Left renal pelvis (tissue), 4 donors: ENCODE measurements at regions not wholly inside any gene's neighbourhood (a gene's known extent, or its start where the extent isn't known, plus 50 kb on each side); places are given as distances from the start of the nearest gene placed in this dataset.
"Not testable (repeated sequence)": the region's sequence is repeated elsewhere in the genome, so short reads cannot be mapped to it uniquely, and the experiment has no call there.

Experiments used
- DNase-seq, 4 donors: peaks; one replicate each; pipeline ENCODE4 v3.0.0-alpha.2; 2013; ENCODE audit warnings: low read depth in 4 of 4, low spot score in 3 of 4

DNA sequence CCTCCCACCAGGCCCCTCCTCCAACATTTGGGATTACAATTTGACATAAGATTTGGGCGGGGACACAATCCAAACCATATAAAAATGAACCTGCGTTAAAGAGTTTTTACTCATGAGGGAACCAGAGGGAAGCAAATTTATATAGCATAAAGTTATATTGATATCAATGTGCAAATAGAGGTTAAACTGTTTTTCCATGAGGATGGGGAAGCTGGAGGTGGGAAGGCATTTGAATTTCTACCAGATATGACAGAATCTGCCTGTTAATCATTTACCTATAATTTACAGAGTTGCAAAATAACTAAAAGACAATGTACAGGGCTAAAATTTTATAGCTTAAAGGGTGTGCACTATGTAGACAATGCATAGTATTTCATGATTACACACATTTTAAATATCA, 322.0 kb upstream of the FKBP1C start:
- no peak for DNase-seq

DNA sequence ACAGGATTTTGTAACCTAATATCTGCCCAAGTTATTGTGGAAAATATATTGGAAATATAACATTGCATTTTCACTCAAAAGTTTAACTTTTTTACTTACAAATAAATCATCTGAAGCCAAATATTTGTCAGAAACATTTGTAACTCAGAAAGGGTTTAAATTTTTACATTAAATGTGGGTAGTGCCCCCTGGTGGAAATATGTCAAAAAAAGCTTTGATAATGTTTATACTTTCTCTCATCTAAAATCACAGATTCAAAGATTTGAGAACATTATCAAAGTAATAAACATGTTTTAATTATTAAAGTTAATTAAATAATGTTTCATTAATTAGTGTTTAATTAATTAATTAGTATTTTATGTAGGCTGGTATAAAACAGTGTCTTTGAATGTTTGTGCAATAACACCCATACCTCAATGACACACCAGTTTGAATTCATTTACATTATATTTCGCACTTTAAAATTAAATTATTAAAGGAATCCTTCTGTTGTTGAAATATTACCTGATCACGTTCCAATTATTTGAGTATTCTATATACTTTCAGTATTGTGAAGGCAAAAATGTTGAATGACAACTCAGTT, 320.1 kb upstream of the FKBP1C start:
- DNase-seq = no peak

DNA sequence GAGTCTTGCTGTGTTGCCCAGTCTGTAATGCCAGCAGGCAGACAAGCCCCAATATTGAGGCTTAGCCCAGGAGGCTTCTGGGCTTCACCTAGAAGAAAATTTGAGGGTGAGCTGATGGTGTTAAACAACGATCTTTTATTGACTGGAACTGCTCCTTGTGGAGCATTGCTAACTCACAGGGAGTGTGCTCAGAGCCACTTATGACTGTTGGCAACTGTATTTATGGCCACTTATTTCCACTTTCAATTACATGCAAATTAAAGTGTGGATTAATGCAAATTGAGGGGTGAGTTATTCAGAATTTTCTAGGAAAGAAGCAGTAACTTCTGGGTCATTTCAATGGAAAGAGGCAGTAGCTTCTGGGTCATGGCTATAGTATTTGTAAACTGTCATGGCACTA, 317.2 kb upstream of the FKBP1C start:
- no peak for DNase-seq

DNA sequence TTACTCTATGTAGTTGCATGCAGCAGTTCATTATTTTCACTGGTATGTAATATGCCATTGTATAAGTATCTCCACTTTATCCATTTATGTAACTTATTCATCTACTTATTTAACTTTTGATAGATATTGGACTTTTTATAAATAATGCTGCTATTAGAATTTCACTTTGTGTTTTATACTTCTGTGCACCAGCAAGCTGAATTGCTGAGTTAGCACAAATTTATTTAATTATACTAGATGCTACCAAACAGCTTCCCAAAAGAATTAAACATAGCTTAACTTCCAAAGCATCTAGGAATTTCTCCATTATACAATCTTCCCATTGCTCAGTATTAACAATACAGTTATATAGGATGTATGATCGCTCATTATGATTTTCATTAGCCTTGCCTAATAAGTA, 308.0 kb upstream of the FKBP1C start:
- DNase-seq = no peak

DNA sequence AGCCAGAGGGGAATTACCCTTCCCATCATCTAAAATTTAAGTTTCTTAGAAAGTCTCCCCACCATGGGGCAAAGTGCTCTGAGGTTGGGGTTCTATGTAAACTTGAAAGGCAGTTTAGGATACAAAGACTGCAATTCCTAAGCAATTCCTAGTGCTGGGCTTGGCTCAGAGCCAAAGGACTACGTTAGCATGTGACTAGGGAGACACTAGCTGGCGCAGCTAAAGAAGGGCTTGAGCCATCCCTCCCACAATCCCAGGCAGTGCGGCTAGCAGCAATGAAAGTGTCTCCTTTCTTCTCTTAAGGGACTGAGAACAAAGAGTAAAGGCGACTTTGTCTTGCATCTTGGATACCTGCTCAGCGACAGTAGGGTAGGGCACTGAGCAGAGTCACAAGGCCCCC, 306.6 kb upstream of the FKBP1C start:
- DNase-seq = no peak

DNA sequence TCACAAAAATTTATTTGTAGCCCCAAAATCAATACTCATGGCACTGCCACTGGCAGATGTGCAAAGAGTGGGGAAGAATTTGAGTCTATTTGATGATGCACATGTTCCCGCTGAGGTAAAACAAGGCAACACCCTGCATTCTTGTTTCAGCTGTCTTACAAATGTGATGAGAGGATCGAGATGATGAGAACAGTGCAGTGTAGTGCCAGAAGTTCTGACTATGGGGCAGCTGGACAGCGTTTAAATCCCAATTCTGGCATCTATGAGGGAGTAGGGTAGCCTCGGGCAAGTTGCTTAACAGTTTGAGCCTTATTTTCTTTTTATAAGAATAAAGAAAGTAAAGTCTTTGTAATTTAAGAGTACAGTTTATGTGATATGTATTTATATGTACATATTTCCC, 296.7 kb upstream of the FKBP1C start:
- no peak for DNase-seq

DNA sequence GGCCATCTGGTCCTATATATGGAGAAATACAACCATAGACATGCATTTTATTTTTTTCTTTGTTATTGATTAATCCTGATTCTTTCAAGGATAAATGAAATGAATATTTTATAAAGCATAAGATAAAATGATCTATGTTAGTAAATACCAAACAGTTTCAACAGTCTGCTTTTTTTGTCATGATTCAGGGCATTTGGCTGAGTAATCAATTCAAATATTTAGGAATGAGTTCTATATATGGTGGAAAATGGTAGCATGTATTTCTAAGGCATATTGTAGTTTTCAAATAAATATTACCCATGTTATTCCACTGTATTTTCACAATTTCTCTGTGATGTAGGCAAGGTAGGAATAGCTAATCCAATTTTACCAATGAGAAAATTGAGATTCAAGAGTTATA, 287.5 kb upstream of the FKBP1C start:
- no peak for DNase-seq

DNA sequence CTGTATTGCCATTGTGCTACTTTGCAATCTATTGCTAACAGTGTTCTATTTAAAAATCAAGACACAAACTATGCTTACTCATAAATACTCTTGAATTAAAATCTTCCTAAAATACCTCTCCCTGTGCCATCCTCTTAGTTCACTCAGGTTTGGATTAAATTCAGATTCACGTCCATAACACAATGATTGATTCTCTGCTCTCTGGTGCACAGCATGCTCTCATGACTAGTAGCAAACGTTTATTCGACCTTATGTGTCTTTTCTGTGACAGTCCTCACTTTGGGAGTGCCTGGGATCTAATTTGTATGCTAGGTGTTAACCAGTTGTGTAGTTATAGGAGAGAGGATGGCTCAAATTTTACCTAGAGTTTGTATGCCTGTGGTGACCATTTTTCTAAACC, 270.4 kb upstream of the FKBP1C start:
- no peak for DNase-seq

DNA sequence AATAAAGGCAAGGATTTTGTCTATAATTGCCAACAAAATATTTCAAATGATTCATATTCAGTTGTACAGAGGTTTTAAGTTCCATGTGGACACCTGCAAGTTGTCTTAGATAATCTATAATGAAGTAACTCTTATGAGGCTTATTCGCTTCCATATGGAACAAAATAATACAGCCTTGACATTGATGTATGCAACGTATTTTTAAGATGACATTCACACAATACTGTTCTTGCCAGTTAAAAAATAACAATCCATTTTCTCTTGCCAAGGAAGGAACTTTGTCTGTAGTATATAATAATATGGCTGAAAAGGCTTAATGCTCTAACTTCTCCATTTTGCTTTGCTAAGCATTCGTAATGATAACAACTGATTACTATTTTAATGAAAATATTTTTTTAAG, 269.3 kb upstream of the FKBP1C start:
- no peak for DNase-seq

DNA sequence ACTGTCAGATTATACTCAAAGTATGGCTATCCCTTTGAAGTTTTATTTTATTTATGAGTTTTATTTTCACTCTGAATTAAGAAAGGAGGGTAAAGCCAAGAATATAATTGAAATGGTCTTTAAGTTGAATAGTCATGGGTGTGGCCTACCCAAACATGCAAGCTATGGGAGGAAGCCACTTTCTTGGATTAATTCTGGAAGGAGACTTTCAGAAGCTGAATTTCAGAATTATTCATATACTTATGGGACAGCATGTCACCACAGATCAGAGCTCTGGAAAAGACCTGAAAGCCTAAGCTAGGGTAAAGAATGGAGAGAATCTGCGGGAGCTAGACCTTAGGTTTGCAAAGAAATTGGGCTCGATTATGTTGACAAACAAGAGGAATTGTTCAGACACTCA, 242.4 kb upstream of the FKBP1C start:
- DNase-seq = no peak

DNA sequence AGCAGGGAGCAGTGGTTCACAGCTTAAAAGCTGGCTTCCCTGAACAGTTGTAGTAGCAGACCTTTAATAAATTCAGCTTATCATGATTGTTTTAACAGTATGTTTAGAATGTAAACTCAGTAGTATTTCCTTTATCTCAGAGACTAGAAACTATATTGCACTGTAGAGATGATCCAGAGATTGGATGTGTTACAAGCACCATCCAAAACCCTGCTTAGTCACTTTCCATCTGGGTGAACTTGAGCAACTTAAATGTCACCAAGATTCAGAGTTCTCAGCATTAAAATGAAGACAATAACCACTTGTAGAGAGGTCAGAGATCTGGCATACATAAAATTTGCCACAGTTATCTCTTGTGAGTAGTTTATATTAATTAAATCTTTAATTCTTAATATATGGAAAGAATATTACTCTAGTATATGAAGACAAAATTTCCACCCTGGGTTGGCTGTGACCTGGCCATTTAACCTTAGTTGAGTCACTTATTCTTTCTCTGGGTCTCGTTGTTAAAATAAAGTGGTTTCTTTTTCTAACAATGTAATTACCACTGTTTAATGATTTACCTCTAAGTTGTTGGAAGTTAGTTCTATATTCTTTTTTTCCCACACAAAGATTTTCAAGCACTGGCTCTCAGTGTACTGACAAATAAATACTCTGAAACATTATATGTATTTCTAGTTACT, 239.2 kb upstream of the FKBP1C start:
- peak in 1 of 4 donors; percentile 8 for DNase-seq

DNA sequence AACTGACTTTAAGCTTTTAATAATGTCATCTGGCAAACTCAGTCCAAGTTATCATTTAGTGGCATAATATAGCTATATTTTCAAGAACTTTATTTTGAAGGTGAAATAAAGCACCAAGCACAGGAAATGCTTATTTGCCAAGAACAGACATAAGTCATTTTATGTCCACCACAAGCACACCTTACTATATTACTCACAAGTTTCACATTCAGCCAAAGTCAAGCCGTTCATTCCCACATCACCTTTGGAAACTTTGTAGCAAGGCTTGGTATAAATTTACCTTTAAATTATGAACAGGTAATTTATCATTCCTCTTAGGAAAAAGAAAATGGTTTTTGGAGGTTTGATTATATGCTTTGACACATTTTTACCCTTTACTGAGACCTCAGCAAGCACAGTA, 236.8 kb upstream of the FKBP1C start:
- DNase-seq = no peak

DNA sequence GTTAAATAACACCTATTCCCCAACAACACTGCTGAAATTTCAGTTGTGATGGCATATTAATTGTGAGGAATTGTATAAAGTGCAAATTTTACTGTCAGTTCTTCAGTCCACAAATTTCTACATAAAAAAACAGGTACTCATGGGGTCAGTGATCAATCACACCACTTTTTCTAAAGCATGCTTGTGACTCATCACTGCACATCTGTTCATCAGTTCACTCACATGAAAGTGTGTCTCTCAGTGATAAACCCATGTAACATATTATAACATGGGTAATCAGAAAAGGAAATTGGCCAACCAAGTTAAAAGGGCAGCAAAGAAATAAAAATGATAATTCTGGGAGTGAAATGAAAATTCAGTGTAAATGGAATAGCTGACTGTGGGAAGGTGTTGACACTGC, 234.7 kb upstream of the FKBP1C start:
- DNase-seq = no peak

DNA sequence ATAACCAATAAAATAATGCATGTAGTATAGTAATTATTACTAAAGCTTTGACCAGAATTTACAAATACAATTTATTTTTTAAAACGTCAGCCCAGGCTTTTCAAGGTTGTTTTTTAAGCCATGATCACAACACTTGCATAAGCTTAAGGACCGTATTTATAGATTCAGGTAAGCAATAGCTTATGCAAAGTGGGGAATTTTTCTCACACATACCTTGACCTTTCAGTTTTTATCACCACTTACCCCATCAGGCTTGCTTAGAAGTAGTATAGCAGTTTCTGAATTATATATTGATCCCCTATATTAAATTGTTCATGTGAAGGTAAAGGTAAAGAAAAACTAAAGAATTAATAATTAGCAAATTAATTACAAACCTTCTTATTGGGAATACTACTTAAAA, 232.3 kb upstream of the FKBP1C start:
- DNase-seq = no peak

DNA sequence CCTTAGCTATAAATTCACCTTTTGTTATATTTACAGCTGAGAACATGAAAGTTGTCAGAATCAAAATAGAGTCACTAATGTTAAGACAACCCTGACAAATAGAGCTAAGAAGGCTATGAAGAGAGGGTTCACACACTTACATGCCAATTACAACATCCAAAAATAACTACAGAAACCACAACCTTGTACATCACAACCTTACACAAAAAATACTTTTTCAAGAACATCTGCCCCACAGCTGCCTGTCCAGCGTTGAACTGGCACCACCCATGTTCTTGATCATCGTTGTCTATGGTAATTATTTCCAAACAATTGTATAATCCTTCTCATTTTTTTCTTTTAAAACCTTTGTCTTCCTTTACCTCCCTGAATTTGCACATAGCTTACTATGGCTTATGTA, 231.2 kb upstream of the FKBP1C start:
- DNase-seq = no peak

DNA sequence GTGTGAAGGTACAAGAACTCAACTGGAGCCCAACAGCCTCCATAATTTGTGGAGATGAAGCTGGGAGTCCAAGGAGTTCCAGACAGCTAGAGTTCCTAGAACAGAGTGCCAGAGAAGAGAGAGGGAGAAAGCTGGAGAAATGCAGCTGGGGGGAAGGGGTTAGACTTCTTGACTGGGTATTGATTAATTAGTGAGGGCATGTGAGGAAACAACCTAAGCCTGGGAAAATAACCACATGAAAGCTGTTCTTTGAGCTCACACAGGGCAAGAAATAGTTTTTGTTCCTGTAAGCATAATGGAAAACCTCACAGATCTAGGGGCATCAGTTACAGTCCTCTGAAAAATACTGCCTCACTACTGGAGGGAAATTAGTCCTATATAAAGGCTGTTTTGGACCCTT, 230.5 kb upstream of the FKBP1C start:
- no peak for DNase-seq

DNA sequence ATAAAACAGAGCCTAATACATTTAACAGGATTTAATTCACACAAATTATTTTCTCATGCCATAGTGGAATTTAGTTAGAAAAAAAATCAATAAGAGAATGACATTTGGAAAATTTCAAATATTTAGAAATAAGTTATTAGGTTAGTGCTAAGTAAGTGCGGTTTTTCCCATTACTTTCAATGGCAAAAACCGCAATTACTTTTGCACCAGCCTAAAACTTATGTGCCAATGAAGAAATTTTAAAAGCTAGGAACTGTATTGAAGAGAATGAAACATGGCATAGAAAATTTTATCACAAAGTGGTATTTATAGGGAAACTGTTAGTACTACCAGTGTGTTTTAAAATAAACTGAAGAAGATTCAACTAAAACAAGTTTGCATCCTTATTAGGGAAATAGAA, 228.3 kb upstream of the FKBP1C start:
- no peak for DNase-seq

DNA sequence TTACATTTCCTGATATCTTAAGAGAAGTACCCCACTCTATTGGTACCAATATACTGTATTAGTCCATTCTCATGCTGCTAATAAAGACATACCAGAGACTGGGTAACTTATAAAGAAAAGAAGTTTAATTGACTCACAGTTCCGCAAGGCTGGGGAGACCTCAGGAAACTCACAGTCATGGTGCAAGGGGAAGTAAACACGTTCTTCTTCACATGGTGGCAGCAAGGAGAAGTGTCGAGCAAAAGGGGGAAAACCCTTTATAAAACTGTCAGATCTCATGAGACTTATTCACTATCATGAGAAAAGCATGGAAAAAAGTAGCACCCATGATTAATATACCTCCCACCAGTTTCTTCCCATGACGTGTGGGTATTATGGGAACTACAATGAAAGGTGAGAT, 219.6 kb upstream of the FKBP1C start:
- DNase-seq = not testable (repeated sequence)

DNA sequence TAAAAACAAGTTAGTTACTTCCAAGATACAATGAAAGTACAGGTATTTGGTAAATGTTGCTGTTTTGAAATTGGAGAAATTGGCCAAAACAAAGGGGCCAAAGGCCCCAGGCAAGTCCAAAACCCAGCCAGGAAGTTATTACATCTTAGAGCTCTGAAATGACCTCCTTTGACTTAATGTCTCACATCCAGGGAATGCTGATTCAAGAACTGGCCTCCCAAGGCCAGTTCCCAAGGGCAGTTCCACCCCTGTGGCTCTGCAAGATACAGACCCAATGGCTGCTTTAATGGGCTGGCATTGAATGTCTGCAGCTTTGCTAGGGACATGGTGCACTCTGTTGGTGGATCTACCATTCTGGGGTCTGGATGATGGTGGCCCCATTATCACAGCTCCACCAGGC, 217.3 kb upstream of the FKBP1C start:
- no peak for DNase-seq

DNA sequence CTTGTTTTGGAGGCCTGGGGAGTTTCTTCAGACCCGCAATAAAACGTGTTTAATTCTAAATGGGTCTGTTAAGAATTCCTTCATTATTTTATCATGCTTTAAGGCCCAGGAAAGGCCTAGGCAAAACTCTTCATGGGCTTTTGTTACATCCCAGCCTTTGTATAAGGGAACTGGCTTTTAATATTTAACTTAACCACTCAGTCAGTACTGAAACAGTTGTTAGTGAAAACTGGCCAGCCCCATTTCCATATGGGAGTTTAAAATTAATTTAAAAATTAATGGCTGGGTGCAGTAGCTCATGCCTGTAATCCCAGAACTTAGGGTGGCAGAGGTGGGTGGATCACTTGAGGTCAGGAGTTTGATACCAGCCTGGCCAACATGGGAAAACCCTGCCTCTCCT, 213.2 kb upstream of the FKBP1C start:
- no peak for DNase-seq

DNA sequence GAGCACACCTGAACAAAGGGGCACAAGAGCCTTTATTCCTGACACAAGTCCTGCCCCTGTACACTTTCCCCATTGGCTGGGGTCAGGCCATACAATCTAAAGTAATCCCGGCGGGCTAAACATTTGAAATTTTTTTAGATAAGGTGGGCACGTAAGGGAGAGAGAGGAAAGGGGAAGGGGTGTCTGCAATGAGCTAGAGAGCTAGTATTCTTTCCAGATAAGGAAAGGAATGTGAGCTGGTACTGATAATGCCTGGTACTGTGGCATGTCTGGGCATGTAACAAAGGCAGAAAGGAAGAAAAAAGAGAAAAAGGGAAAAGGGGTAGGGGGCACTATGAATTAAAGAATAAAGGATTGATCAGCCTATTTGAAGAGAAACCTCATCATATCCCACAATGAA, 212.0 kb upstream of the FKBP1C start:
- DNase-seq = not testable (repeated sequence)

DNA sequence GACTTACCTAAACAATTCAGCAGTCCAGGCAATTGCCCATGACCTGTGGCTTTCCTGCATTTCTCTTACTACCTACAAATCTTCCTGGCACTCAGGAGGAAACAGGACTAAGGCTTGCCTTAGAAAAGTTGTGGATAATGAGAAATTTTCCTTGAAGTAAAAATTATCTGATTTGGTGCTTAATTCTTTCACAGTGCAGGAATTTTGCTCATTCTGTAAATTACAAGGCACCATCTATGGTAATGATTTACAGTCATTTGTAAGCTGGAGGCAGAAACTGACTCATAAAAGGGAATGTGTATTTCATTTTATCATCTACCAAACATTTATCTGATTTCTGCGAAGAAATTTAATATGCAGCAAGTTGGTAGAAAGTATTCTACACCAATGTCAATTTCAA, 211.5 kb upstream of the FKBP1C start:
- DNase-seq = no peak

DNA sequence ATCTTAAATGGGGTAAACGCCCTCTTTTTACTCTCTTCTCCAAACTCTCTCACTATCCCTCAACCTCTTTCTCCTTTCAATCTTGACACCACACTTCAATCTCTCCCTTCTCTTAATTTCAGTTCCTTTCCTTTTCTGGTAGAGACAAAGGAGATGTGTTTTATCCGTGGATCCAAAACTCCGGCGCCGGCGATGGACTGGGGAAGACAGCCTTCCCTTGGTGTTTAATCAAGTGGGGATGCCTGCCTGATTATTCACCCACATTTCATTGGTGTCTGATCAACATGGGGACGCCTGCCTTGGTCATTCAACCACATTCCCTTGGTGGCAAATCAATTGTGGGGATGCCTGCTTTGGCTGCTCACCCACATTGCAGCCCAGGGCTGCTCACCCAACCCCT, 205.3 kb upstream of the FKBP1C start:
- not testable (repeated sequence) for DNase-seq
